ENCODE measurements at regions not wholly inside any gene's neighbourhood (a gene's known extent, or its start where the extent isn't known, plus 50 kb on each side); places are given as distances from the start of the nearest gene placed in this dataset.

DNA sequence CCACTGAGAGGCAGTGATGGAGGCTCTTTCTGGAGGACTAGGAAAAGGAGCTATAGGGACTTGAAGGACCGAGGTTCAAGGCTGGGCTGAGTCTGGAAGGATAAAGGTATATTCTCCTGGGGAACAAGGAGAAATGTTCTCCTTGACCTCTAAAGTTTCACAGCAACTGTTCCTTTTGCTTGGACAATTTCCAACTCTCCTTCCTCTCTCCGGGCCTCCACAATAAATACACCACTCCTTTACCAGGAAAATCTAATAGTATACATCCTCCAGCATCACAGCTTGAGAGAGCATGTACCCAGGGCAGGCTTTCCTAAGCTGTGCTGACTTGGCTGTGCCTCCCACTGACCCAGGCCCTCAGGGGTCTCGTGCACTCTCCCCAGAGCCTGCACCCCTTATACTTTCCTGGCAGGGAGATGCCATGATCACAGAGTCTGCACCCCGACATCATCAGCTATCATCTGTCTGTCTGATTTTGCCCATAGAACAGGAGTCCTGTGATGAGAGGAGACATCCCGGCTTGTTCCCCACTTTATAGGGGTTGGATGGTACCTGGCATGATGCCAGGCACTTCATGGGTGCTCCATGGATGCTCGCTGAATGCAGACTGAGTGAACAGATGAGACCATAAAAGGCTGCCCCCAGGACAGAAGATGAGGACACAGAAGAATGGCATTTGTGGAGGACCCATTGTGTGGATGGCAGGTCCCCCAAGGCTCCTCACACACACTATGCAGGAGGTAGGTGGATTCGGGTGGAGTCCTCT is 582.6 kb upstream of the CDH5 start:
- Histone ChIP-seq H3K4me1 (peaks cover 0 to 10% (median 4%) of the 10 kb centered on the region in 4 donors), H3K9me3 (no peaks in the 10 kb centered on the region), H3K36me3 (no peaks in the 10 kb centered on the region), H3K4me3 (no peak overlapping the region), H3K27ac (no peak overlapping the region), H3K27me3 (no peaks in the 10 kb centered on the region)
- intact Hi-C loops (cut with DNase I; ENCODE audit: low total_unique reads): no loop called here
- 57 to 78% (median 66%) methylated on average over 6 to 7 of the region's 7 CpGs for WGBS, 5 donors
- TF ChIP-seq POLR2A (IDR thresholded peaks at IDR 0.05) (no peak), POLR2AphosphoS5 (IDR thresholded peaks at IDR 0.05) (no peak), EP300 (IDR thresholded peaks at IDR 0.05) (no peak)
- TF ChIP-seq, protein P1, sequence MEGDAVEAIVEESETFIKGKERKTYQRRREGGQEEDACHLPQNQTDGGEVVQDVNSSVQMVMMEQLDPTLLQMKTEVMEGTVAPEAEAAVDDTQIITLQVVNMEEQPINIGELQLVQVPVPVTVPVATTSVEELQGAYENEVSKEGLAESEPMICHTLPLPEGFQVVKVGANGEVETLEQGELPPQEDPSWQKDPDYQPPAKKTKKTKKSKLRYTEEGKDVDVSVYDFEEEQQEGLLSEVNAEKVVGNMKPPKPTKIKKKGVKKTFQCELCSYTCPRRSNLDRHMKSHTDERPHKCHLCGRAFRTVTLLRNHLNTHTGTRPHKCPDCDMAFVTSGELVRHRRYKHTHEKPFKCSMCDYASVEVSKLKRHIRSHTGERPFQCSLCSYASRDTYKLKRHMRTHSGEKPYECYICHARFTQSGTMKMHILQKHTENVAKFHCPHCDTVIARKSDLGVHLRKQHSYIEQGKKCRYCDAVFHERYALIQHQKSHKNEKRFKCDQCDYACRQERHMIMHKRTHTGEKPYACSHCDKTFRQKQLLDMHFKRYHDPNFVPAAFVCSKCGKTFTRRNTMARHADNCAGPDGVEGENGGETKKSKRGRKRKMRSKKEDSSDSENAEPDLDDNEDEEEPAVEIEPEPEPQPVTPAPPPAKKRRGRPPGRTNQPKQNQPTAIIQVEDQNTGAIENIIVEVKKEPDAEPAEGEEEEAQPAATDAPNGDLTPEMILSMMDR (IDR thresholded peaks at IDR 0.05): no peak
- DNase-seq: no peak

- WGBS, 5 donors: 54 to 72% (median 70%) methylated on average over 11 to 13 of the region's 13 CpGs
- Histone ChIP-seq H3K36me3 (no peaks in the 10 kb centered on the region), H3K9me3 (no peaks in the 10 kb centered on the region), H3K4me1 (peaks cover 0 to 10% (median 4%) of the 10 kb centered on the region in 4 donors), H3K27me3 (no peaks in the 10 kb centered on the region), H3K27ac (no peak overlapping the region), H3K4me3 (no peak overlapping the region)
- DNase-seq: peak in 1 of 2 donors; percentile 54
- TF ChIP-seq EP300 (IDR thresholded peaks at IDR 0.05) (no peak), POLR2AphosphoS5 (IDR thresholded peaks at IDR 0.05) (no peak), POLR2A (IDR thresholded peaks at IDR 0.05) (no peak)
- TF ChIP-seq, protein P1 (IDR thresholded peaks at IDR 0.05): no peak
- intact Hi-C loops (cut with DNase I; ENCODE audit: low total_unique reads): no loop called here
Observed at GRCh38 chr16:65782611-65783600, 583.6 kb upstream of the CDH5 start.

GRCh38 chr16:65781855-65782254 is 584.6 kb upstream of the CDH5 start:
- H3K27me3 ChIP-seq: no peaks in the 10 kb centered on the region
- no peaks in the 10 kb centered on the region for H3K36me3 ChIP-seq
- H3K9me3 ChIP-seq: peaks cover 0 to 7% (median 5%) of the 10 kb centered on the region in 4 donors
- no peak overlapping the region for H3K27ac ChIP-seq
- intact Hi-C loops (cut with DNase I; ENCODE audit: low total_unique reads): no loop called here
- TF ChIP-seq, protein P1 (IDR thresholded peaks at IDR 0.05): no peak
- no peak for TF ChIP-seq POLR2AphosphoS5 (IDR thresholded peaks at IDR 0.05)
- TF ChIP-seq EP300 (IDR thresholded peaks at IDR 0.05): no peak
- no peak for TF ChIP-seq POLR2A (IDR thresholded peaks at IDR 0.05)
- no peak for DNase-seq
- peaks cover 0 to 10% (median 4%) of the 10 kb centered on the region in 4 donors for H3K4me1 ChIP-seq
- no peak overlapping the region for H3K4me3 ChIP-seq

DNA sequence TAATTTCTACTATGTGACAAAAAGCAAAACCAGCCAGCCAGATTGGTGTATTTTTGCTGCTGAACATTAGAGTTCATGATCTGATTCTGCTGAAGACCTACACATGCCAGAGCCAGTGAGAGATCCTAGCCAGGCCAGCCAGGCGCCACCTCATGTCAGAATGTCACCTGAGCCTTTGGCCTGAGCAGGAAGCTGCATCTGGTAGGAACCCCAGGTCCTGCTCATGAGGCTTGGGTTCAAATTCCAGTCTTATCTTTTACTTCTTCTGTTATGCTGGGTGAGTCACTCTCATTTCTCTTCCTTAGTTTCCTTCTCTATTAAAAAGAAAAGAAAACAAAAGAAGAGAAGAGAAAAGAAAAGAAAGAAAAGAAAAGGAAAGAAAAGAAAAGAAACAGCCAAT is 585.1 kb upstream of the CDH5 start:
- Histone ChIP-seq H3K4me1 (peaks cover 0 to 10% (median 4%) of the 10 kb centered on the region in 4 donors), H3K36me3 (no peaks in the 10 kb centered on the region), H3K27ac (no peak overlapping the region), H3K27me3 (no peaks in the 10 kb centered on the region), H3K9me3 (peaks cover 0 to 12% (median 9%) of the 10 kb centered on the region in 4 donors), H3K4me3 (no peak overlapping the region)
- intact Hi-C loops (cut with DNase I; ENCODE audit: low total_unique reads): no loop called here
- no peak for DNase-seq
- no peak for TF ChIP-seq POLR2AphosphoS5 (IDR thresholded peaks at IDR 0.05)
- no peak for TF ChIP-seq POLR2A (IDR thresholded peaks at IDR 0.05)
- TF ChIP-seq, protein P1 (IDR thresholded peaks at IDR 0.05): no peak
- 59 to 75% (median 67%) methylated on average over 1 of the region's 1 CpG for WGBS, 5 donors
